Stomach (tissue), 4 donors: ENCODE measurements at regions not wholly inside any gene's neighbourhood (a gene's known extent, or its start where the extent isn't known, plus 50 kb on each side); places are given as distances from the start of the nearest gene placed in this dataset.

ENCODE experiments used
- POLR2A ChIP-seq, 4 donors: fragments of 450-650 bp; IDR thresholded peaks; one replicate each; pipeline ENCODE4 v1.6.1; 2016; ENCODE audit warnings: antibody characterized with exemption in 4 of 4, control low read depth in 2 of 4, mild to moderate bottlenecking in 1 of 4, moderate library complexity in 1 of 4
- POLR2AphosphoS5 ChIP-seq, 3 donors: sonication (generic); formaldehyde crosslinking; IDR thresholded peaks; one replicate each; pipeline ENCODE4 v1.6.1; 2016; ENCODE audit warnings: antibody characterized with exemption in 3 of 3
- TF ChIP-seq, protein P1 (sequence below), 7 experiments: fragments of 450-650 bp in 4 of 7; fragments of 200-600 bp in 3 of 7; sonication (generic) in 3 of 7; IDR thresholded peaks; one replicate each; pipeline ENCODE4 v1.5.1; 2016 to 2019; ENCODE audit warnings: antibody characterized with exemption in 7 of 7, control low read depth in 2 of 7, mild to moderate bottlenecking in 1 of 7

- TF ChIP-seq, protein P1, sequence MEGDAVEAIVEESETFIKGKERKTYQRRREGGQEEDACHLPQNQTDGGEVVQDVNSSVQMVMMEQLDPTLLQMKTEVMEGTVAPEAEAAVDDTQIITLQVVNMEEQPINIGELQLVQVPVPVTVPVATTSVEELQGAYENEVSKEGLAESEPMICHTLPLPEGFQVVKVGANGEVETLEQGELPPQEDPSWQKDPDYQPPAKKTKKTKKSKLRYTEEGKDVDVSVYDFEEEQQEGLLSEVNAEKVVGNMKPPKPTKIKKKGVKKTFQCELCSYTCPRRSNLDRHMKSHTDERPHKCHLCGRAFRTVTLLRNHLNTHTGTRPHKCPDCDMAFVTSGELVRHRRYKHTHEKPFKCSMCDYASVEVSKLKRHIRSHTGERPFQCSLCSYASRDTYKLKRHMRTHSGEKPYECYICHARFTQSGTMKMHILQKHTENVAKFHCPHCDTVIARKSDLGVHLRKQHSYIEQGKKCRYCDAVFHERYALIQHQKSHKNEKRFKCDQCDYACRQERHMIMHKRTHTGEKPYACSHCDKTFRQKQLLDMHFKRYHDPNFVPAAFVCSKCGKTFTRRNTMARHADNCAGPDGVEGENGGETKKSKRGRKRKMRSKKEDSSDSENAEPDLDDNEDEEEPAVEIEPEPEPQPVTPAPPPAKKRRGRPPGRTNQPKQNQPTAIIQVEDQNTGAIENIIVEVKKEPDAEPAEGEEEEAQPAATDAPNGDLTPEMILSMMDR (IDR thresholded peaks at IDR 0.05): no peak
- TF ChIP-seq POLR2AphosphoS5 (IDR thresholded peaks at IDR 0.05) (no peak), POLR2A (IDR thresholded peaks at IDR 0.05) (no peak)
Measured at GRCh38 chr3:78344918-78345317, 1305.0 kb downstream of the ROBO2 start.
